ENCODE measurements at regions not wholly inside any gene's neighbourhood (a gene's known extent, or its start where the extent isn't known, plus 50 kb on each side); places are given as distances from the start of the nearest gene placed in this dataset.

DNA sequence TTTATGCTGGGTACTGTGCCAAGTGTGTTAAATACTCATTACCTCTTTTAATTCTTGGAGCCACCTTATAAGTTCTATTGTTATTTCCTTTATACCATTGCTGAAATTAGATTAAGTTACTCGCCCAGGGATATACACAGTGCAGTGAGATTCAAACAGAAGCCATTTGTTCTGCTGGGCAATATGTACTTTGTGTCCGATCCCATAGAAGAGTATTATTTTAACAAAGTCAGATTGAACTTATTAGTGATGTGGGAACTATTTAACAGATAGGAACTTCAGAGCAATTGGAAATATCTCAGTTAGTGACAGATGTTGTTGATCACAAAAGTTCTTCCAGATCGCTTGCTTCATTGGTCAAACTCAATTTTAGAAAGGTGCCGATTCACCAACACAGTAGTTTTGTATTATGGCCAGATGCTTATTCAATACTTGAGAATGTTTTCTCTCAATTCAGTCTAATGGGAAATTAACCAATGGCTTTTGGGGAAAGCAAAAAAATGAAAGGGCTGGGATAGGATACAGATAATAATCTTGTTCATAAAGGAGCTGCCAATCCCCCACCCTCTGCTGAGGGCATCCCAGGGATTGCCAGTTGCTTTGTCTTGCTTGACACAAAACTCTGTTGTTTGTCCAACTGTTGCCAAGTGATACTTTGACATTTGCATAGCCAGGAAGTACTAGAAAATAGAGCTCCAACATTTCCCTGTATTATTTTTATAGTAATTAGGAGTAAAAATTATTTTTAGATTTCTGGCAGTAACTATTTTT lies 94.8 kb upstream of the SEMA6A start:
- in situ Hi-C loops (cut with HindIII; ENCODE audit: low pct_unique_long_range_greater_than_20kb, low sequenced_read_pairs) = no loop called here
- DNase-seq (ENCODE audit: low read depth) = no peak

DNA sequence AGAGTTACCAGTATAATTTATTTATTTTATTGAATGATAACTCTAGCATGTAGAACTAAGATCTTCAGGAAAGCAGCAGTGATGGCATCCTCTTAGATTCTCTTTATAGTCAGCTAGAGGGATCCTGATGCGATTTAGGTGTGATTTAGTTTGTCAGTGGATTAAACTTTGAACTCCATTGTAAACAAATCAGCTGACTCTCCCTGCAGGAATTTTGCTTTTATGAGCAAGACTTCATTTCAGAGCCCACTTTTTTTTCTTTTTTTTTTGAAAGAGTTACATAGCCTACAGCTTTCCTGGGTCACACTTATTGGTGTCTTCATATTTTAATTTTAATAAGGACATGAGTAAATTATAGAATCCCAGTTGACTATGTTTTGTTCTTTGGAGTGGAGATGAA lies 93.8 kb upstream of the SEMA6A start:
- in situ Hi-C loops (cut with HindIII; ENCODE audit: low pct_unique_long_range_greater_than_20kb, low sequenced_read_pairs) = no loop called here
- DNase-seq (ENCODE audit: low read depth) = no peak

DNA sequence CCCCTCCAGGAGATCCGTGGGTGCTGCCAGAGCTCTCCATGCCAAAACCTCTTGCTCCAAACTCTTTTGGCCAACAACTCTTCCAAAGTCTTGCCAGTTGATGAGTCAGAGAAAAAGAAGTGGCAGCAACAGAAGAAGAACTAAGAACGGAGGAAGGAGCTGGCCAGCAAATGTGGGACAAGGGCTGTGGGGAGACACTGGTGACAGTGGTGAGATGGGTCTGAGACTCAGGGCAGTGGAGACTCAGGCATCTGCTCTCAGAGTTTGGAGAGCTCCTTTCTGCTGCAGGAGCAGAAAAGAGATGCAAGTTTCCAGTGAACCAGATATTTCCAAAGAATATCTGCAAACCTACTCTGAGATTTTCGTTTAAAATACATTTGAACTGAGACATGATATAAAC lies 92.3 kb upstream of the SEMA6A start:
- in situ Hi-C loops (cut with HindIII; ENCODE audit: low pct_unique_long_range_greater_than_20kb, low sequenced_read_pairs) = no loop called here
- DNase-seq (ENCODE audit: low read depth) = no peak

DNA sequence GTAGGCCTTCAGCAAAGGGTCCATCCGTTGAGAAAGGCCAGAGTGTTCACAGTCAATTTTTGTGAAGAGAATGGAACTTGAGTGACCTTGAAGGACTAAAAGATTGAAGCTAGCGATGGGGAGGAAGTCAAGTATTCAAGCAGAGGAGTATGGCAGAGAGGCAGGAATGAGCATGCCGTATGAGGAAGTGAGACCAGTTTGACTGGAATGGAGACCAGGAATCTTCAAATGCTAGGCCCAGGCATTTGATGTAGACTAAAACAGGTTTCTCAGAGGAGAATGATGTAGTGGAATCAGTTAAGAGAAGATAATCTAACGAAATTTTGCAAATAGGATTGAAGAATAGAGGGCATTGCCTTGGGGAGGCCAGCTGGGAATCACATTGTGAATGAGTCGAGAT lies 90.4 kb upstream of the SEMA6A start:
- in situ Hi-C loops (cut with HindIII; ENCODE audit: low pct_unique_long_range_greater_than_20kb, low sequenced_read_pairs) = no loop called here
- no peak for DNase-seq (ENCODE audit: low read depth)

DNA sequence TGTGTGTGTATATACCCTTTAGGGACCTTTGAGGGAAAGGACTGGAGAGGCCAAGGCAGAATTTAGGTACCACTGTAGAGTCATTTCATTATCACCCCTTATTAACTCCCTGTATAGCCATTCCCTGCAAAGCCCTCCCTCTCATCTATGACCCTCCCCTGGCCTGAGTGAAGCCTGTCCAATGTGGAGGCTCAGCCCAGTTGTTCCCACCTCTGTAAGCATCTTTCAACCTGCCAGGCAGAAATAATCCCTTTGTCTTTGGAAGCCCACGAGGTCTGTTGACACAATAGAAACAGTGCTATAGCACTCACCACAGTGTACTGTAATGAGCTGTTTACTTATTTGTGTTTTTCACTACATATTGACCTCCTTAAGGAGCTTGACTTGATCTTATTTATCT lies 88.5 kb upstream of the SEMA6A start:
- no peak for DNase-seq (ENCODE audit: low read depth)
- in situ Hi-C loops (cut with HindIII; ENCODE audit: low pct_unique_long_range_greater_than_20kb, low sequenced_read_pairs) = no loop called here

DNA sequence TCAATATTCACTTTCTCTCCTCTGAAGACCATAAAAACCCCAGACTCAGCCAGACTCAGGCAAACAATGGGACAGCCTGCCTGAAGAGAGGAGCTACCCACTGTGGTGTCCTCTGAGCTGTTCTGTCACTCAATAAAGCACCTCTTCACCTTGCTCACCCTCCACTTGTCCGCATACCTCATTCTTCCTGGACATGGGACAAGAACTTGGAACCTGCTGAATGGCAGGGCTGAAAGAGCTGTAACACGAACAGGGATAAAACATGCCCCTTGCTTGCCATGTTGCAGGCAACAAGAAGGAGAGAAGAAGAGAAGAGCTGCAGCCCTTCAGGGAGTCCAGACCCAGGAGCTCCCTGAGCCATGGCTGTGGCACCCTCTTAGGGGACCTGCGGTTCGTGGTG lies 86.8 kb upstream of the SEMA6A start:
- in situ Hi-C loops (cut with HindIII; ENCODE audit: low pct_unique_long_range_greater_than_20kb, low sequenced_read_pairs) = no loop called here
- no peak for DNase-seq (ENCODE audit: low read depth)

DNA sequence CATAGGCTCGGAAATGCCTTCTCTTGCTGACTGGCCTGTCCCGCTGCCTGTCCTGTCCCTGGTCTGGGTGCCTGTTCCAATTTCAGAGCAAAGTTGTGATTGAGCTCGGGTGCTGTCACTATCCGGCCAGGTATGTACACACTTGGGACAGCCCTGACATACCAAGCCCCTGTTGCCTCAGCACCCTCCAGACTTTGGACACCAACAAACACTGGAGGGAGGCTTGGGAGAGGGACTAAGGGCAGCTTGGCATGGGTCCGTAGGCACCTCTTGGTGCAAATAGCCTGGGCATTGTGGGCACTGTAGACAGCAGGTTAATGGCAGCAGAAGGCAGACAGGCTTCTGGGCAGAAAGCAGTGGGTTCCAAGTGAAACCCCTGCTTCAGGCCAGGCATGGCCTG lies 86.3 kb upstream of the SEMA6A start:
- in situ Hi-C loops (cut with HindIII; ENCODE audit: low pct_unique_long_range_greater_than_20kb, low sequenced_read_pairs) = no loop called here
- no peak for DNase-seq (ENCODE audit: low read depth)

DNA sequence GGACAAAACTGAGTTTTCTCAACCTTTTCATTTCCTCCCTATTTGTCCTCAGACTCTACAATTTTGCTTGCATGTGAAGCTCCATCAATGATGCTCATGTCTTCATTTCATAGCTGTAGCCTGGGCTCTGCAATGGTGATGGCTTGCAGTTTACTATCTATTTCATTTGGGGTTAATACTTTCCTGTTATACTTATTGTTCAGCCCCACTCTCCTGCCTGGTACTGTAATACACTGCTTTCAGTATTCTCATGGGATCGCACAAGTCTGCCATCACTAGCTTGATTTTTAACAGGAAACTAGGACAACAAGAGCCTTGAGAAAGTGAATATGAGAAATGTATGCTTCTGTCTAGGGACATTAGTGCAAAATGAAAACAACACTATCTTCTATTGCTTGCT lies 84.2 kb upstream of the SEMA6A start:
- no peak for DNase-seq (ENCODE audit: low read depth)
- in situ Hi-C loops (cut with HindIII; ENCODE audit: low pct_unique_long_range_greater_than_20kb, low sequenced_read_pairs) = no loop called here

DNA sequence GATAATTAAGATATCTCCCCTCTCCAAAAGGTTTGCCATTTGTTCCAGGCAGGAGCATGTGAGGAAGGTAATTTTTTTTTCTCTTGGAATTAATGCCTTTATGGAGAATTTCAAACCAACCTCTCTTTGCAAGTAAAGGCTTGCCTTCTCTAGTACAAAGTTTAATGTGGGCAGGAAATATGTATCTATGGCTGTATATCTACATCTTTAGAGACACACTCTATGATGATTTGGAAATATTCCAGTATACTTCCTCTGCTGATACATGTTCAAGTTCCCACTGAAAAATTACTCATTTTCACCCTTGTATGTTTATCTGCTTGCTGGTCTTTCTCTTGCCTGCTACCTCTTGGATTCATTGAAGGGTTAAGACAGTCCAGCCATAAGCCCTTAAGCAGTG lies 83.5 kb upstream of the SEMA6A start:
- in situ Hi-C loops (cut with HindIII; ENCODE audit: low pct_unique_long_range_greater_than_20kb, low sequenced_read_pairs) = no loop called here
- no peak for DNase-seq (ENCODE audit: low read depth)

DNA sequence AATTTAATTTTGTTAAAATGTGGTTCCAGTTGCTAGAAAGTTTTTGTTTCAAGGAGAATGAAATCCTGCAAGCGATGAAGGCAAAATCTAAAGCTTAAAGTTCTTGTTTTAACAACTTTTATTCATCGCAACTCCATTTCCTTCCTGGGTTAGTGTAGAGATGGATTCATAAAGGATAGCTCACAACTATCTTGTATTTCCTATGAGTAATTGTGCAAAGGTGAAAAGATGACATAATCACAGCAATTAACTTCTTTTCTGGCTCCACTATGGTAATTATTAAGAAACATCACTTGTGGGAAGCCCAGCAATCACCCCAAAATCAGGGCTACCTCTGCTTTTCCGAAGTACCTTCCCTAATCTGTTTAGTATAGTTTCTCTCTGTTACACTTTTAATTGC lies 80.8 kb upstream of the SEMA6A start:
- in situ Hi-C loops (cut with HindIII; ENCODE audit: low pct_unique_long_range_greater_than_20kb, low sequenced_read_pairs) = no loop called here
- DNase-seq (ENCODE audit: low read depth) = no peak

DNA sequence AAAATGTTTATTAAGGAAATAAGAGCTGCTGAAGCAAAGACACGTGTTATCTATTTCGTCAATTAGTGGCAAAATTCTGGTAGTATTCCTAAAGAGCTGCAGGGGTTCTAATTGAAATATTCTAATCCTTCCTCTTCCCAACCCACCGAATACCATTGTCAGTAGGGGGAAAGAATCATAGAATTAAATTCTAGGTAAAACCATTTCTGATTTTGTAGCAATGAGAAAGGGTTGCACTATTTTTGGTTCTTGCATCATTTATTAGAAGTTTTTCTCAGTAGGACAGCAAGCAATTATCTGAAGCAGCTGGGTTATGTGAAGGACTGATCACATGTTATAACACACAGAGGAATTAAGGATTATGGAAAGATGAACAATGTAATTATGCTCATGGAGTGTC lies 80.3 kb upstream of the SEMA6A start:
- DNase-seq (ENCODE audit: low read depth) = no peak
- in situ Hi-C loops (cut with HindIII; ENCODE audit: low pct_unique_long_range_greater_than_20kb, low sequenced_read_pairs) = no loop called here

DNA sequence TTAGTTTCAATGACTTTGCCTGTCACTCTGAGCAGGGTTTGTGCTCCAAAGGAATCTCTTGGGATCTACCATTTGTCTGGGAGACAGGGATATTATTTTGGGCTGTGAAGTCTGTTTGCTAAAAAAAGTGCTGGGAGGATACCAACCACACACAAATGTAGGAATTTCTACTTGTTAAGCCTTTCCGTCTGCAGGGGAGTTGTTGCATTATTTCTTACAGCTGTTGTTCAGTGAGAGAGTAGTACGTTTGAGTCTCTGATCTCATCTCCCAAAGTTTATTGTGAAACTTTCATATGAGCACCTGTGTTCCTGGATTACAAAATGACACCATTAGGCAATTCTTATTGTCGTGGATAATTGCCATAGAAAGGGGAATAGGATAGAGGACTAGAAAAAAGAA lies 78.3 kb upstream of the SEMA6A start:
- in situ Hi-C loops (cut with HindIII; ENCODE audit: low pct_unique_long_range_greater_than_20kb, low sequenced_read_pairs) = no loop called here

DNA sequence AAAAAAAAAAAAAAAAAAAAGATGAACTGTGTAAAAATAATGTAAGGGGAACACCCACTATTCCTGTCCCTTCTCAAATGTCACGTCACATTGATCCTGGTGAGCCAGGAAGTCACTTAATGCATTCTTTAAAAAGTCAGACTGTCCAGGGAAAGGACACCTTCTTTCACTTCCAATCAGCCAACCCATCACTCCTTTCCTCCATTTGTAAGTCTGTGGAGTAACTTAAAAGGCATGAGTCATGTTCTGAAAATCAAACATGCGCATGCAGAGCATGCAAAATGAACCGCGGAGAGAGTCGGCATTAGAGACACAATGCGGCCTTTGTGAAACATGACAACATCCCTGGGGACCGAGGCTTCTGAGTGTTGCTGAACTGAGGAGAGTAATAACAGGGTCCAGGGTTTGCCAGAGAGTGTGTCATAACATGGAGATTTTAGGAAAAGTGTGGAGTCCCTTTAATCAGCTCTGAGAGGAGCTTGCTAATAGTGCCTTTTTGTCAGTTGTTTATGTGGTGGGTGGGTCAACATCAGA lies 77.6 kb upstream of the SEMA6A start:
- in situ Hi-C loops (cut with HindIII; ENCODE audit: low pct_unique_long_range_greater_than_20kb, low sequenced_read_pairs) = no loop called here
- DNase-seq (ENCODE audit: low read depth) = peak; percentile 6

More for the DNA sequence above, 78.3 kb upstream of the SEMA6A start:
- DNase-seq (ENCODE audit: low read depth) = no peak

DNA sequence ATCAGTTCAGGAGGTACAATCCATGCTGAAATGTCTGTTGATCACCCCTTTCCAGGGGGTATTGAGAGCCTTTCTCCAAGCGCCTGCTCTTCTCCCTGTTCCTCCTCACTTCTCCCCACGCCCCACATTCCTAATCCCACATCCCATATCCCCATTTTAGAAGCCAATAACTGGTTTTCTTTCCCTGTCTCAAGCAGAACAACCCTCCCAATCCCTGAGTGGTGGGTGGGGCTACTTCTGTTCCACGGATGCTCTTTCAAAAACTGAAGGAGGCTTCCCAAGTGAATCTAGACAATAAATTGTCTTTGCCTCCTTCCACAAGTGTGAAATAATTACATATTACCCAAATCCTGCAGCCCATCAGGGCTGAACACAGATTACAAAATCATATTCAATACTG lies 77.0 kb upstream of the SEMA6A start:
- no peak for DNase-seq (ENCODE audit: low read depth)
- in situ Hi-C loops (cut with HindIII; ENCODE audit: low pct_unique_long_range_greater_than_20kb, low sequenced_read_pairs) = no loop called here

DNA sequence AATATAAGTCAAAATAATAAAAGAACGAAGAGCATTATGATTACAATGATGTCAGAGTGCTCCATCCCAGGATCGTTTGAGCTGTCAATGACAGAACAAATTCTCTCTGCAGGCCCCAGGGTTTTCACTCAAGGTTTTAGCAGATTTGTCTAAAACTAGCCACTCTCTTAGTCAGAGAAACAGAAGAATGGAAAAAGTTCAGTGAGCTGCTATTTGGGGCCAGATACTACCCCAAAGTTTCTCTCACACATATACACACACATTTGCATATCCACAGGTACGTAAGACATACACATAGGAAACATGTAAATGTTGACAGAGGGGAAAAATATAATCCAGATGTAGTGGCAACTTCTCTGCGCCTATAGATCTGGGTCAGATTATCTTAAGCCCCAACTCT lies 76.3 kb upstream of the SEMA6A start:
- in situ Hi-C loops (cut with HindIII; ENCODE audit: low pct_unique_long_range_greater_than_20kb, low sequenced_read_pairs) = no loop called here
- no peak for DNase-seq (ENCODE audit: low read depth)

DNA sequence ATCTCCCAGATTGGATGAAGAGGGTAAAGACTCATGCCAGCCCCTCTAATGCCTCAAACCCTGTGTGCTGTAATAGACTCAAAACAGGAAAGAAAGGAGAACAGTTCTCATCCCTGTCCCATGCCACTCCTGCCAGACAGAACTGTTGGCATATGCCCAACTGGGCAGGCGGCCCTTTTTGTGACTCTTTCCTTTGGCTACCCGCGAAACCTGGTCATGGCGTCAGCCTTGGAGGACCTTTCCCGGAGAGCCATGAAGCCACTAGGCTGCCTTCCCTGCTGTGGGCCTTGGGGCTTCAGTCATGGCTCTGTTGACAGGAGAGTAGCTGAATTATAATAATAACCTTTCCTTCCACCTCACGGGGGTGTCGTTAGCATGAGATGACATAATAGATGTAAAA lies 75.9 kb upstream of the SEMA6A start:
- in situ Hi-C loops (cut with HindIII; ENCODE audit: low pct_unique_long_range_greater_than_20kb, low sequenced_read_pairs) = no loop called here
- DNase-seq (ENCODE audit: low read depth) = no peak

DNA sequence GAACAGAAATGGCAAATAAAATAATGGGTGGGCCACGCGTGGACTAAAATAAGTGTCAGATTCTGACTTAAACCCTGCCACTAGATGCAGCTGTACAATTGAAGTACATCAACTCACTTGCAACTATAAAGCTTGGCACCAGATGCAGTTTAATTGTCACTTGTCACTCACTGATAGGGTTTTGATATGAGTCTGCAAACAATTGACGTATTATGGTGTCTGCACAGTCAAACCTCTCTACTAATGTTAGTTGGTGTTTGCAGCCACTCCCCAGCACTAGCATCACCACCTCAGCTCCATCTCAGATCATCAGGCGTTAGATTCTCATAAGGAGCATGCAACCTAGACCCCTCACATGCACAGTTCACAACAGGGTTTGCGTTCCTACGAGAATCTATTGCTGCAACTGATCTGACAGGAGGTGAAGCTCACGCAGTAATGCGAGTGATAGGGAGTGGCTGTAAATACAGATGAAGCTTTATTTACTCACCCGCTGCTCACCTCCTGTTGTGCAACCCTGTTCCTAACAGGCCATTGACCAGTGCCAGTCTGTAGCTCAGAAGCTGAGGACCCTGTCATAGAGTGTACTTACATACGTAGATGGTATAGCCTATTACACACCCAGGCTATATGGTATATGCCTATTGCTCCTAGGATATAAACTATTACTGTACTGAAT lies 72.1 kb upstream of the SEMA6A start:
- in situ Hi-C loops (cut with HindIII; ENCODE audit: low pct_unique_long_range_greater_than_20kb, low sequenced_read_pairs) = no loop called here
- no peak for DNase-seq (ENCODE audit: low read depth)

DNA sequence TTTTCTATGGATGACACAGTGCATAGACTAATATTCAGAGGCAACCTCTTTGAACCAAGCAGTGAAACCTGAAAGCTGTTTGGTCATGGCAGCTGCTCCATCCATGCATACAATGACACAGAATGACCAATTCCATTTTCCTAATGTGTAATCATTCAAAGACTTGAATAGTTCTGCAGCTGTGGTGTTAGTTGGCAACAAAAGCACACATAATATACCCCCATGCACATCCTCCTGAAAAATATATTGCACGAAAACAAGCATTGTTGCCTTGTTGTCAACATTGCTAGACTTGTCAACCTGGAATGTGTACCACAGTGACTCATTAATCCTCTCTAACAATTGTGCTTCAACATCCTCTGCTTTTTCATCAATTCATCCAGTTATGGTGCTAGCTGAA lies 71.0 kb upstream of the SEMA6A start:
- no peak for DNase-seq (ENCODE audit: low read depth)
- in situ Hi-C loops (cut with HindIII; ENCODE audit: low pct_unique_long_range_greater_than_20kb, low sequenced_read_pairs) = no loop called here

DNA sequence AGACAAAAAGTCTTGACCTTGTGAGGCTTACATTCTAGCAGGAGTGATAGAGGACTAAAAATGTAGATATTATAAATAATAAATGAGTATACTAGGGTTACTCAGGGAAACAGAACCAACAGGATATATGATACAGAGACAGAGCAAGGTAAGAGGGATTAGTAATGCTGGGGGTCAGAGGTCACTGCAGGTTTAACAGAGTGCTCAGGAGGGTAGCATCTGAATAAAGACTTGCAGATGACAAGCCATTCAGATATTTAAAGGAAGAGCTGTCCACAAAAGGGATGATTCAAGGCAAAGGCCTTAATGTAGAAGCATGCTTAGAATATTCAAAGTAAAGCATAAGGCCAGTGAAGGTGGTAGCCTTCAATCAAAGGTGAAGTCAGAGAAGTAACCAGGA lies 65.6 kb upstream of the SEMA6A start:
- in situ Hi-C loops (cut with HindIII; ENCODE audit: low pct_unique_long_range_greater_than_20kb, low sequenced_read_pairs) = no loop called here
- DNase-seq (ENCODE audit: low read depth) = no peak

DNA sequence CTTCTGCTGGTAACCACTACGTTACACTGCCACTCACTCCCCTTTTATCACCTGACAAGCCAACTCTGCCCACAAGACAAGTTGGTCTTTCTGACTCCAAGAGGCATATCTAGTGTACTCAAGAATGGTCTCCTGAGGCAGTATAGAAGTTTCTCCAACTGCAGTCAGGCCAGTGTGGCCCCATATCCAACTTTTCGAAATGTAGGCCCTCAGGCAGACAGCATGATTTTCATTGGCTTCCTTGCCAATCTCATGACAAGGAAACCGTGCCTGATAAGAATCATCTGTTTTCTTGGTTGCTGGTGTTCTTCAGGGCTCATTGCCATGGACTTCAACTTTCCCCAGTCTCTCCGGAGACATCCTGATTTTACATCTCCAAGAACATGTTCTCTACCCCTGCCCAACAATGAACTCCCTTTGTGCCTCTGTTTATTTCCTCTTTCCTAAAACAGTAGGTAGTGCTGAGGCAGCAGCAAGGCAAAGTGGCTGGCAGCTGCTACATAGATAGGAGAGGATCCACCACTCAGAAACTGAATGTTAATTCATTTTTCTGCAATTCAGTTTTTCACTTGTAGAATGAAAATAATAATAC lies 62.6 kb upstream of the SEMA6A start:
- in situ Hi-C loops (cut with HindIII; ENCODE audit: low pct_unique_long_range_greater_than_20kb, low sequenced_read_pairs) = no loop called here
- DNase-seq (ENCODE audit: low read depth) = no peak

Measured in Caki2 (cell line).